Endothelial cell of umbilical vein (primary cell): ENCODE measurements at regions not wholly inside any gene's neighbourhood (a gene's known extent, or its start where the extent isn't known, plus 50 kb on each side); places are given as distances from the start of the nearest gene placed in this dataset.

Source experiments
- CTCF ChIP-seq, 2 donors: IDR thresholded peaks; 1 replicate in 1 of 2; 2 replicates in 1 of 2; pipeline ENCODE4 v1.5.1; 2011; ENCODE audit warnings: low read length in 2 of 2, mild to moderate bottlenecking in 2 of 2, moderate library complexity in 2 of 2, control low read depth in 1 of 2, inconsistent platforms in 1 of 2, low read depth in 1 of 2; ENCODE audit not compliant: insufficient read depth in 1 of 2; ENCODE audit errors: extremely low read depth in 1 of 2
- EZH2 ChIP-seq: IDR thresholded peaks from 2 replicates; pipeline ENCODE4 v1.6.1; 2012; ENCODE audit warnings: borderline replicate concordance, low read depth, mild to moderate bottlenecking, moderate library complexity, low read length, inconsistent platforms; ENCODE audit not compliant: severe bottlenecking
- FOS ChIP-seq: IDR thresholded peaks from 2 replicates; pipeline ENCODE4 v1.6.1; 2011; ENCODE audit warnings: mild to moderate bottlenecking, low read length, moderate library complexity, borderline replicate concordance; ENCODE audit not compliant: insufficient read depth
- GATA2 ChIP-seq: IDR thresholded peaks from 2 replicates; pipeline ENCODE4 v1.7.0; 2011; ENCODE audit warnings: low read depth, mild to moderate bottlenecking, moderate library complexity, mixed read lengths, low read length; ENCODE audit not compliant: insufficient read length, insufficient read depth
- JUN ChIP-seq: IDR thresholded peaks from 2 replicates; pipeline ENCODE4 v1.6.1; 2011; ENCODE audit warnings: borderline replicate concordance, low read depth; ENCODE audit not compliant: insufficient read length, insufficient read depth
- MAX ChIP-seq: IDR thresholded peaks from 2 replicates; pipeline ENCODE4 v1.6.1; 2011; ENCODE audit not compliant: insufficient read depth, insufficient read length
- MYC ChIP-seq: IDR thresholded peaks from one replicate; pipeline ENCODE4 v1.6.1; 2011; ENCODE audit warnings: mild to moderate bottlenecking, low read depth, low read length
- POLR2A ChIP-seq: IDR thresholded peaks from 2 replicates; pipeline ENCODE4 v1.6.1; 2012; ENCODE audit warnings: low read depth, mild to moderate bottlenecking, control low read depth, low read length
- POLR2AphosphoS5 ChIP-seq: IDR thresholded peaks from 2 replicates; pipeline ENCODE4 v1.6.1; 2012; ENCODE audit warnings: low read depth, mild to moderate bottlenecking, control low read depth, low read length, moderate library complexity; ENCODE audit not compliant: insufficient read depth

DNA sequence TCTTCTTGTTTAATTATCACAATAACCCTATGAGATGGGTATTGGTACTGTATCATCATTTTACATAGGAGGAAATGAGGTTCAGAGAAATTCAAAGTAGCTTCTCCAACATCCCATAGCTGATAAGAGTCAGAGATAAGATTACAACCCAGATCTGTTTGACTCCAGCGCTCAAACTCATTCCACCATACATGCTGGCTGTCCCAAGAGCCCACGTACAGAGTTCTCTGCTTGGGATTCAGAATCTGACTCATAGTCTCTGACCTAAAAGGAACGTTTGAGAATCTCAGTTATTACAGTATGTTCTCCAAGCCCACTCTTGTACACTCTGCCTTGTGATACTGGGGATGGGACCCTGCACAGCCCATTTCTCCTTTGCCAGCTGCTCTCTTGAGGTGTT is 90.2 kb downstream of the TMEM215 start:
- TF ChIP-seq CTCF (IDR thresholded peaks at IDR 0.05; ENCODE audit: extremely low read depth in 1 of 2, insufficient read depth in 1 of 2, low read depth in 1 of 2, low read length in 2 of 2) (no peak), EZH2 (no peak), POLR2A (no peak), FOS (no peak), MAX (no peak), JUN (no peak), MYC (no peak), GATA2 (no peak), POLR2AphosphoS5 (no peak)
